ENCODE measurements at regions not wholly inside any gene's neighbourhood (a gene's known extent, or its start where the extent isn't known, plus 50 kb on each side); places are given as distances from the start of the nearest gene placed in this dataset.

DNA sequence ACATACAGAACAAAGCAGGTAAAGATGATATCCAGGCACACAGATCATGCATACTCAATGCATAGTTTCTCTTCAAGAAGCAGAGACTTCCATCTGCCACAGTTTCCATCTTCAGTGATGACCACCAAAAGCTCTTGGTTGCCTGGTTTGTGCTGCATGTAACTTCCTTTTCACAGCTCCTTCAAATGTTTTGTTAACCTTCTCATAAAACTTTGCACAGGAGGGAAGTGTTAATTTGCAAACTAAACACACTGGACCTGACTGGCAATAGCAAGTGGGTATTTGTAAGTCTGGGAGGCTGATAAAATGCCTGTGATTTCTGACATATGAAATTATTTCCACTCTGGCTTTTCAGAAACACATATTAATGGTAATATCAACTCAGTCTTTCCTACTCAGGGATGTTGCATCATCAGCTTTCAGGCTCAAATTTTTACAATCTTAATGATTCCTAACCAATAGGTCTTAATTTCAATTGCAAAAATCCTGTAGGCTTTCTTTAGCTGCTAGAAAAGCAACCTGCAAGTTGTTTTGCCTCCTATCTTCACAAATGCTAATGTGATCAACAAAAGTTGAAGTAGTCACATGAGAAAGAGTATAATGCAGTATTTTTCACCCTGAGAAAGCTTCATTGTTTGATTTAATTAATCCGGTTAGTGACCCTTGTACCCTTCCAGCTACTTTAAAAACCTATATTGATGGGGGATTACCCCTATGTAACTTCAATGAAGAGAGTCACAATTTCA lies 575.6 kb downstream of the DIAPH3 start:
- Histone ChIP-seq H3K36me3 (ENCODE audit: control insufficient read depth in 2 of 2, insufficient read depth in 2 of 2, low read length in 1 of 2) (no peaks in the 10 kb centered on the region), H3K27me3 (ENCODE audit: control insufficient read depth in 2 of 2, insufficient read depth in 1 of 2, low read length in 1 of 2) (no peaks in the 10 kb centered on the region), H3K4me1 (ENCODE audit: control insufficient read depth in 2 of 2, insufficient read depth in 2 of 2, low read length in 2 of 2) (no peaks in the 10 kb centered on the region), H3K27ac (ENCODE audit: low read depth in 1 of 2, low read length in 1 of 2) (no peak overlapping the region), H3K4me3 (ENCODE audit: low read length in 2 of 2) (no peak overlapping the region), H3K9me3 (ENCODE audit: control insufficient read depth in 2 of 2, insufficient read depth in 1 of 2, low read length in 1 of 2) (peaks cover 0 to 2% of the 10 kb centered on the region in 2 donors)
- no peak for DNase-seq (ENCODE audit: low read depth in 6 of 9, low spot score in 9 of 9)
- 93% methylated on average over 1 of the region's 1 CpG for WGBS

DNA sequence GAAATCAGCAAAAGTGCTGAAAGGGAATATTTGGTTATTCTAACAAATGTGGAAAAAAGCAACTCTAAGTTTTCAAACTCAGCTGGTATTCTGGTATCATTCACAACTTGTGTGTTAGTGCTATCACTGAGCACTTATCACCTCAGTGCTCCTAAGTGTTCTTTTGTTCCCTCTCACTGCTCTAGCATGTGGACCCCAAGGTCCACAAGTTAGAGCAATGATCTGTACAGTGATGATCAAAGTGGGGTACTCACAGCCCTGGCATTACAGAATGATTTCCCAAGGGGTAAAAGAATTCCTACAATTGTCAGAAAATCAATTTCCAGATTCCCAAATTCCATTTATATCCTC lies 575.0 kb downstream of the DIAPH3 start:
- no peak overlapping the region for H3K27ac ChIP-seq (ENCODE audit: low read depth in 1 of 2, low read length in 1 of 2)
- no peaks in the 10 kb centered on the region for H3K36me3 ChIP-seq (ENCODE audit: control insufficient read depth in 2 of 2, insufficient read depth in 2 of 2, low read length in 1 of 2)
- H3K9me3 ChIP-seq (ENCODE audit: control insufficient read depth in 2 of 2, insufficient read depth in 1 of 2, low read length in 1 of 2): peaks cover 0 to 2% of the 10 kb centered on the region in 2 donors
- H3K27me3 ChIP-seq (ENCODE audit: control insufficient read depth in 2 of 2, insufficient read depth in 1 of 2, low read length in 1 of 2): no peaks in the 10 kb centered on the region
- H3K4me1 ChIP-seq (ENCODE audit: control insufficient read depth in 2 of 2, insufficient read depth in 2 of 2, low read length in 2 of 2): no peaks in the 10 kb centered on the region
- DNase-seq (ENCODE audit: low read depth in 6 of 9, low spot score in 9 of 9): no peak
- H3K4me3 ChIP-seq (ENCODE audit: low read length in 2 of 2): no peak overlapping the region

- Histone ChIP-seq H3K36me3 (ENCODE audit: control insufficient read depth in 2 of 2, insufficient read depth in 2 of 2, low read length in 1 of 2) (no peaks in the 10 kb centered on the region), H3K27ac (ENCODE audit: low read depth in 1 of 2, low read length in 1 of 2) (no peak overlapping the region), H3K27me3 (ENCODE audit: control insufficient read depth in 2 of 2, insufficient read depth in 1 of 2, low read length in 1 of 2) (no peaks in the 10 kb centered on the region), H3K4me3 (ENCODE audit: low read length in 2 of 2) (no peak overlapping the region), H3K9me3 (ENCODE audit: control insufficient read depth in 2 of 2, insufficient read depth in 1 of 2, low read length in 1 of 2) (no peaks in the 10 kb centered on the region), H3K4me1 (ENCODE audit: control insufficient read depth in 2 of 2, insufficient read depth in 2 of 2, low read length in 2 of 2) (no peaks in the 10 kb centered on the region)
- no peak for DNase-seq (ENCODE audit: low read depth in 6 of 9, low spot score in 9 of 9)
Measured at GRCh38 chr13:59601993-59602392, 561.7 kb downstream of the DIAPH3 start.

DNA sequence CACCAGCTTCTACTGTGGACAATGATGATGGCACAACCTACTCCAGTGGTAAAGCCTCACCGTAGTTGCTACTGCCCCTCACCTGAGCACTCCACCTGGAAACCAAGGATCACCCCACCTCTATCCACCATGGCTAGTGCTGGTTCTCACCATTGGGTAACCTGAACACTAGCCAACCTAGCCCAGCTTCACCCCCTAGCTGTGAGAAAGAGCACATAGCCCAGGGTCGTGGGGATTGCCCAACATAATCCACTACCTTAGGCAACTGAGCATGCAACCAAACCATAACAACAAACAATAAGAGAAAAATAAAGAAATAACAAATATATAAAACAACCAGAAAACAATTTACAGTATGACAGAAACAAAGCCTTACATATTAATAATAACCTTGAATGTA lies 560.1 kb downstream of the DIAPH3 start:
- H3K4me1 ChIP-seq (ENCODE audit: control insufficient read depth in 2 of 2, insufficient read depth in 2 of 2, low read length in 2 of 2): no peaks in the 10 kb centered on the region
- H3K36me3 ChIP-seq (ENCODE audit: control insufficient read depth in 2 of 2, insufficient read depth in 2 of 2, low read length in 1 of 2): no peaks in the 10 kb centered on the region
- DNase-seq (ENCODE audit: low read depth in 6 of 9, low spot score in 9 of 9): no peak
- no peak overlapping the region for H3K27ac ChIP-seq (ENCODE audit: low read depth in 1 of 2, low read length in 1 of 2)
- H3K27me3 ChIP-seq (ENCODE audit: control insufficient read depth in 2 of 2, insufficient read depth in 1 of 2, low read length in 1 of 2): no peaks in the 10 kb centered on the region
- no peaks in the 10 kb centered on the region for H3K9me3 ChIP-seq (ENCODE audit: control insufficient read depth in 2 of 2, insufficient read depth in 1 of 2, low read length in 1 of 2)
- no peak overlapping the region for H3K4me3 ChIP-seq (ENCODE audit: low read length in 2 of 2)
- 92% methylated on average over 2 of the region's 2 CpGs for WGBS

- H3K9me3 ChIP-seq (ENCODE audit: control insufficient read depth in 2 of 2, insufficient read depth in 1 of 2, low read length in 1 of 2): no peaks in the 10 kb centered on the region
- H3K4me1 ChIP-seq (ENCODE audit: control insufficient read depth in 2 of 2, insufficient read depth in 2 of 2, low read length in 2 of 2): no peaks in the 10 kb centered on the region
- WGBS: 79% methylated on average over 1 of the region's 1 CpG
- no peak overlapping the region for H3K4me3 ChIP-seq (ENCODE audit: low read length in 2 of 2)
- no peak overlapping the region for H3K27ac ChIP-seq (ENCODE audit: low read depth in 1 of 2, low read length in 1 of 2)
- no peaks in the 10 kb centered on the region for H3K36me3 ChIP-seq (ENCODE audit: control insufficient read depth in 2 of 2, insufficient read depth in 2 of 2, low read length in 1 of 2)
- H3K27me3 ChIP-seq (ENCODE audit: control insufficient read depth in 2 of 2, insufficient read depth in 1 of 2, low read length in 1 of 2): no peaks in the 10 kb centered on the region
- DNase-seq (ENCODE audit: low read depth in 6 of 9, low spot score in 9 of 9): no peak
Measured at GRCh38 chr13:59607172-59607571, 556.6 kb downstream of the DIAPH3 start.

DNA sequence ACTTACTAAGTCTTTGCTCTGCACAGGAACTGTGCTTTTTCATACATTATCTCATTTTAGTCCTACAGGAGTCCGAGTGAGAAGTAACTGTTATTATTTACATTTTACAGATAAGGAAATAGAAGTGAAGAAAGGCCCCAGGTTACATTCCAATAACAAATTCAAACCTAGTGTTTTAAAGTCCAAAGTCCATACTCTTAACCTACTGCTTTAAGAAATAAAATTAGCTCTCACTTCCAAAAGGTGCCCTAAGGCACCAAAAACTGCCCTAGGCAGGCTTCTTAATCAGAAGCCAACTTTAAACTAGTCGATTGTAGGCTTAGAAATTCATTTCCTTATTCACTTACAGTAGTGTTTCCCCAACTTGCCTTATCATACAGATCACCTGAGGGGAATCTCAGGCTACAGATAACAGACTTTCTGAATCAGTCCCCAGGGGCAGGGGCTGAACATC lies 555.9 kb downstream of the DIAPH3 start:
- no peak overlapping the region for H3K4me3 ChIP-seq (ENCODE audit: low read length in 2 of 2)
- no peaks in the 10 kb centered on the region for H3K4me1 ChIP-seq (ENCODE audit: control insufficient read depth in 2 of 2, insufficient read depth in 2 of 2, low read length in 2 of 2)
- H3K9me3 ChIP-seq (ENCODE audit: control insufficient read depth in 2 of 2, insufficient read depth in 1 of 2, low read length in 1 of 2): no peaks in the 10 kb centered on the region
- no peak for DNase-seq (ENCODE audit: low read depth in 6 of 9, low spot score in 9 of 9)
- H3K27me3 ChIP-seq (ENCODE audit: control insufficient read depth in 2 of 2, insufficient read depth in 1 of 2, low read length in 1 of 2): no peaks in the 10 kb centered on the region
- 87% methylated on average over 2 of the region's 2 CpGs for WGBS
- H3K36me3 ChIP-seq (ENCODE audit: control insufficient read depth in 2 of 2, insufficient read depth in 2 of 2, low read length in 1 of 2): no peaks in the 10 kb centered on the region
- no peak overlapping the region for H3K27ac ChIP-seq (ENCODE audit: low read depth in 1 of 2, low read length in 1 of 2)

DNA sequence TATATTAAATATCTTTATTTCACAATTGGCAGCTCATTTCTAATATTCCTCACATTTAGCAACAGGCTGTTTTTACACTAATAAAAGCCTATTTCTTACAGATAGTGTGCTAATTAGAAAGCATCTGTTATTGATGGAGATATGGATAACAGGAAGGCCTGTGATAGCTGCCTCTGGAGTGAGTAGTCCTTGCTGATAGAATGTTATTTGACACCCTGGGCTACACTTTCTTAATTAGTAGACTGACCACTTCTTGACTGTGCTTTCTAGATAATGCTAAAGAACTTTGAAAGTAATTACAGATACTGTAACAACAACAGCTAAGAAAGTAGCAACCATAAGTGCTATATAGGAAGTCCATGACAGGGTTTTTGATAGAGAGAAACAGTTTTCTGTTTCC lies 554.3 kb downstream of the DIAPH3 start:
- H3K36me3 ChIP-seq (ENCODE audit: control insufficient read depth in 2 of 2, insufficient read depth in 2 of 2, low read length in 1 of 2): no peaks in the 10 kb centered on the region
- H3K27me3 ChIP-seq (ENCODE audit: control insufficient read depth in 2 of 2, insufficient read depth in 1 of 2, low read length in 1 of 2): no peaks in the 10 kb centered on the region
- H3K4me1 ChIP-seq (ENCODE audit: control insufficient read depth in 2 of 2, insufficient read depth in 2 of 2, low read length in 2 of 2): no peaks in the 10 kb centered on the region
- H3K27ac ChIP-seq (ENCODE audit: low read depth in 1 of 2, low read length in 1 of 2): no peak overlapping the region
- H3K4me3 ChIP-seq (ENCODE audit: low read length in 2 of 2): no peak overlapping the region
- DNase-seq (ENCODE audit: low read depth in 6 of 9, low spot score in 9 of 9): no peak
- H3K9me3 ChIP-seq (ENCODE audit: control insufficient read depth in 2 of 2, insufficient read depth in 1 of 2, low read length in 1 of 2): no peaks in the 10 kb centered on the region

Data from thymus (tissue), 11 donors.